ENCODE measurements at regions not wholly inside any gene's neighbourhood (a gene's known extent, or its start where the extent isn't known, plus 50 kb on each side); places are given as distances from the start of the nearest gene placed in this dataset.

GRCh38 chr3:165696496-165696895 lies 140.7 kb downstream of the BCHE start:
- H3K79me2 ChIP-seq (ENCODE audit: insufficient read depth, low read length): no peaks in the 10 kb centered on the region
- H3K27me3 ChIP-seq (ENCODE audit: insufficient read depth, low read length): no peaks in the 10 kb centered on the region
- H4K20me1 ChIP-seq (ENCODE audit: insufficient read depth, low read length): no peaks in the 10 kb centered on the region
- DNase-seq (ENCODE audit: insufficient read length, low spot score, missing footprints): no peak
- no peak overlapping the region for H3K4me3 ChIP-seq (ENCODE audit: insufficient read depth, low read length)
- no peak for TF ChIP-seq CTCF (IDR thresholded peaks at IDR 0.05; ENCODE audit: extremely low read depth, low read depth, low read length)
- no peaks in the 10 kb centered on the region for H3K36me3 ChIP-seq (ENCODE audit: insufficient read depth, low read length)
- H3K4me2 ChIP-seq (ENCODE audit: insufficient read depth, low read length): no peak overlapping the region
- no peak overlapping the region for H3K27ac ChIP-seq (ENCODE audit: low read depth, low read length)
- H3K9me3 ChIP-seq (ENCODE audit: low read depth, low read length): no peaks in the 10 kb centered on the region
- H2AFZ ChIP-seq (ENCODE audit: low read length): no peak overlapping the region
- H3K4me1 ChIP-seq (ENCODE audit: insufficient read depth, low read length): no peaks in the 10 kb centered on the region

GRCh38 chr3:165683947-165684346 lies 153.3 kb downstream of the BCHE start:
- no peak overlapping the region for H3K4me3 ChIP-seq (ENCODE audit: insufficient read depth, low read length)
- H2AFZ ChIP-seq (ENCODE audit: low read length): no peak overlapping the region
- no peaks in the 10 kb centered on the region for H4K20me1 ChIP-seq (ENCODE audit: insufficient read depth, low read length)
- no peaks in the 10 kb centered on the region for H3K36me3 ChIP-seq (ENCODE audit: insufficient read depth, low read length)
- H3K9me3 ChIP-seq (ENCODE audit: low read depth, low read length): peaks cover 2% of the 10 kb centered on the region
- H3K4me1 ChIP-seq (ENCODE audit: insufficient read depth, low read length): no peaks in the 10 kb centered on the region
- no peak for TF ChIP-seq CTCF (IDR thresholded peaks at IDR 0.05; ENCODE audit: extremely low read depth, low read depth, low read length)
- H3K79me2 ChIP-seq (ENCODE audit: insufficient read depth, low read length): no peaks in the 10 kb centered on the region
- H3K4me2 ChIP-seq (ENCODE audit: insufficient read depth, low read length): no peak overlapping the region
- no peak for DNase-seq (ENCODE audit: insufficient read length, low spot score, missing footprints)
- H3K27me3 ChIP-seq (ENCODE audit: insufficient read depth, low read length): no peaks in the 10 kb centered on the region
- H3K27ac ChIP-seq (ENCODE audit: low read depth, low read length): no peak overlapping the region

GRCh38 chr3:165682734-165683133 lies 154.5 kb downstream of the BCHE start:
- H3K27me3 ChIP-seq (ENCODE audit: insufficient read depth, low read length): no peaks in the 10 kb centered on the region
- no peak for TF ChIP-seq CTCF (IDR thresholded peaks at IDR 0.05; ENCODE audit: extremely low read depth, low read depth, low read length)
- no peak overlapping the region for H3K4me3 ChIP-seq (ENCODE audit: insufficient read depth, low read length)
- H4K20me1 ChIP-seq (ENCODE audit: insufficient read depth, low read length): no peaks in the 10 kb centered on the region
- H3K27ac ChIP-seq (ENCODE audit: low read depth, low read length): no peak overlapping the region
- H3K9me3 ChIP-seq (ENCODE audit: low read depth, low read length): peaks cover 2% of the 10 kb centered on the region
- H3K4me2 ChIP-seq (ENCODE audit: insufficient read depth, low read length): no peak overlapping the region
- no peaks in the 10 kb centered on the region for H3K36me3 ChIP-seq (ENCODE audit: insufficient read depth, low read length)
- DNase-seq (ENCODE audit: insufficient read length, low spot score, missing footprints): no peak
- no peak overlapping the region for H2AFZ ChIP-seq (ENCODE audit: low read length)
- no peaks in the 10 kb centered on the region for H3K4me1 ChIP-seq (ENCODE audit: insufficient read depth, low read length)
- H3K79me2 ChIP-seq (ENCODE audit: insufficient read depth, low read length): no peaks in the 10 kb centered on the region

- no peaks in the 10 kb centered on the region for H3K4me1 ChIP-seq (ENCODE audit: insufficient read depth, low read length)
- no peaks in the 10 kb centered on the region for H3K36me3 ChIP-seq (ENCODE audit: insufficient read depth, low read length)
- no peaks in the 10 kb centered on the region for H3K27me3 ChIP-seq (ENCODE audit: insufficient read depth, low read length)
- no peak overlapping the region for H3K27ac ChIP-seq (ENCODE audit: low read depth, low read length)
- peaks cover 3% of the 10 kb centered on the region for H3K9me3 ChIP-seq (ENCODE audit: low read depth, low read length)
- TF ChIP-seq CTCF (IDR thresholded peaks at IDR 0.05; ENCODE audit: extremely low read depth, low read depth, low read length): no peak
- no peak overlapping the region for H2AFZ ChIP-seq (ENCODE audit: low read length)
- no peaks in the 10 kb centered on the region for H4K20me1 ChIP-seq (ENCODE audit: insufficient read depth, low read length)
- H3K4me2 ChIP-seq (ENCODE audit: insufficient read depth, low read length): no peak overlapping the region
- no peak overlapping the region for H3K4me3 ChIP-seq (ENCODE audit: insufficient read depth, low read length)
- H3K79me2 ChIP-seq (ENCODE audit: insufficient read depth, low read length): no peaks in the 10 kb centered on the region
- DNase-seq (ENCODE audit: insufficient read length, low spot score, missing footprints): no peak
These were observed 167.3 kb downstream of the BCHE start for GRCh38 chr3:165669967-165670366.
